ENCODE measurements at regions not wholly inside any gene's neighbourhood (a gene's known extent, or its start where the extent isn't known, plus 50 kb on each side); places are given as distances from the start of the nearest gene placed in this dataset.
"Not testable (repeated sequence)": the region's sequence is repeated elsewhere in the genome, so short reads cannot be mapped to it uniquely, and the experiment has no call there.

DNA sequence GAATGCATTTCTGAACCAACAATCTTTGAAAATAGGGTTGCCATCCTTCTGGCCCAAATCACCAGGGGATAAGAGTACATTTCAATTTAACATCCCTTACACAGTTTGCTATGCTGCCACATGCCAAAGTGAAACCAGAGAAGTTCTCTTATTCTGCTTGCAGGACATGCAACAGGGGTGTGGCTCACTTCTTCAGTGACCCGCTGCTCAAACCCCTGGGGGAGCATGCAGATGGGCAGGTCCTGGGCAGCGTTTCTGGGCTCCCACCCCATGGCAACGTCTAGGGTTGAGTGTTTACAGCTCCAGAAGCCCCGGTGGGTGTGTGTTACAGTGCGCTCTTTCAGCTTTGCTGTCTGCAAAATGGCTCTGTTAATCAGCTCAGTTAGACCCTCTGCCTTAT lies 1306.3 kb upstream of the TMEM132C start:
- H3K36me3 Mint-ChIP-seq, result no peaks in the 10 kb centered on the region
- no peak overlapping the region for H3K27ac Mint-ChIP-seq
- H3K4me1 Mint-ChIP-seq, result no peaks in the 10 kb centered on the region
- no peak overlapping the region for H3K4me3 Mint-ChIP-seq
- no peaks in the 10 kb centered on the region for H3K27me3 Mint-ChIP-seq (ENCODE audit: low read depth)
- no peak for DNase-seq (ENCODE audit: low spot score in 2 of 2, unreplicated experiment in 2 of 2)
- no peaks in the 10 kb centered on the region for H3K9me3 Mint-ChIP-seq
- TF ChIP-seq, protein P1, sequence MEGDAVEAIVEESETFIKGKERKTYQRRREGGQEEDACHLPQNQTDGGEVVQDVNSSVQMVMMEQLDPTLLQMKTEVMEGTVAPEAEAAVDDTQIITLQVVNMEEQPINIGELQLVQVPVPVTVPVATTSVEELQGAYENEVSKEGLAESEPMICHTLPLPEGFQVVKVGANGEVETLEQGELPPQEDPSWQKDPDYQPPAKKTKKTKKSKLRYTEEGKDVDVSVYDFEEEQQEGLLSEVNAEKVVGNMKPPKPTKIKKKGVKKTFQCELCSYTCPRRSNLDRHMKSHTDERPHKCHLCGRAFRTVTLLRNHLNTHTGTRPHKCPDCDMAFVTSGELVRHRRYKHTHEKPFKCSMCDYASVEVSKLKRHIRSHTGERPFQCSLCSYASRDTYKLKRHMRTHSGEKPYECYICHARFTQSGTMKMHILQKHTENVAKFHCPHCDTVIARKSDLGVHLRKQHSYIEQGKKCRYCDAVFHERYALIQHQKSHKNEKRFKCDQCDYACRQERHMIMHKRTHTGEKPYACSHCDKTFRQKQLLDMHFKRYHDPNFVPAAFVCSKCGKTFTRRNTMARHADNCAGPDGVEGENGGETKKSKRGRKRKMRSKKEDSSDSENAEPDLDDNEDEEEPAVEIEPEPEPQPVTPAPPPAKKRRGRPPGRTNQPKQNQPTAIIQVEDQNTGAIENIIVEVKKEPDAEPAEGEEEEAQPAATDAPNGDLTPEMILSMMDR (IDR thresholded peaks at IDR 0.05; ENCODE audit: unreplicated experiment), result no peak

DNA sequence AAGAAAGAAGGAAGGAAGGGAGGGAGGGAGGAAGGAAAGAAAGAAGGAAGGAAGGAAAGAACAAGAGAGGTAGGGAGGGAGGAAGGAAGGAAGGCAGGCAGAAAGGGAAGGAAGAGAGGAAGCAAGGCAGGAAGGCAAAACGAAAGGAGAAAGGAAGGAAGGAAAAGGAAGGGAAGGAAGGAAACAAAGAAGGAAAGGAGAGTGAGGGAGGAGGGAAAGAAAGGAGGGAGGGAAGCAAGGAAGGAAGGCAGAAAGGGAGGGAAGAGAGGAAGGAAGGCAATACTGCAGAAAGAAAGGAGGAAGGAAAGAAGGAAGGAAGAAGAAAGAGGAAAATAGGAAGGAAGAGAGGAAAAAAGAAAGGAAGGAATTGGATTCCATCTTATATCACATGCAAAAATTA lies 1303.1 kb upstream of the TMEM132C start:
- Mint-ChIP-seq H3K9me3 (no peaks in the 10 kb centered on the region), H3K27ac (no peak overlapping the region), H3K4me3 (no peak overlapping the region), H3K4me1 (no peaks in the 10 kb centered on the region), H3K27me3 (ENCODE audit: low read depth) (no peaks in the 10 kb centered on the region), H3K36me3 (no peaks in the 10 kb centered on the region)
- TF ChIP-seq, protein P1 (IDR thresholded peaks at IDR 0.05; ENCODE audit: unreplicated experiment), result no peak
- DNase-seq (ENCODE audit: low spot score in 2 of 2, unreplicated experiment in 2 of 2), result no peak

DNA sequence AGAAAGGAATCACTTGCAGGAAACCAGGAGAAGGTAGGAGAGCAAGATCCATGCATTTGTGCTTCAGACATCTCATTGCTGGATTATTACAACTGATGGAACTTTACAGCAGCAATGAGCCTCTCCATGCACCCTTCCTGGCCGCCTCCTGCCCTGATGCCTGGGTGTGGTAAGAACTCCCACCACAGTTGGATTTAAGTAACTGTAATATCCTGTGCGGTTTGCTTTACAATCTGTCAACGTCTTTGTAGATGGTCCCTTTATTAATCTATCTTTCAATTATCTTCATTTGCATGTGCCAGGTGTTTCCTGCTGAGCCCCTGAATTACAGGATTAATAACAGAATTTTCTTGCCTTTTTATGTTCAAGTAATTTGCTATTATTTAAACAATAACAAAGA lies 1300.5 kb upstream of the TMEM132C start:
- DNase-seq (ENCODE audit: low spot score in 2 of 2, unreplicated experiment in 2 of 2), result no peak
- Mint-ChIP-seq H3K27ac (no peak overlapping the region), H3K4me1 (no peaks in the 10 kb centered on the region), H3K4me3 (no peak overlapping the region), H3K36me3 (no peaks in the 10 kb centered on the region), H3K9me3 (no peaks in the 10 kb centered on the region), H3K27me3 (ENCODE audit: low read depth) (peaks cover 5% of the 10 kb centered on the region)
- TF ChIP-seq, protein P1 (IDR thresholded peaks at IDR 0.05; ENCODE audit: unreplicated experiment), result no peak

- no peaks in the 10 kb centered on the region for H3K36me3 Mint-ChIP-seq
- no peaks in the 10 kb centered on the region for H3K9me3 Mint-ChIP-seq
- TF ChIP-seq, protein P1 (IDR thresholded peaks at IDR 0.05; ENCODE audit: unreplicated experiment), result no peak
Measured at GRCh38 chr12:126967152-126967551, 1299.8 kb upstream of the TMEM132C start.

GRCh38 chr12:126974779-126975178 lies 1292.2 kb upstream of the TMEM132C start:
- TF ChIP-seq, protein P1 (IDR thresholded peaks at IDR 0.05; ENCODE audit: unreplicated experiment), result no peak
- Mint-ChIP-seq H3K36me3 (no peaks in the 10 kb centered on the region), H3K27ac (no peak overlapping the region), H3K4me3 (no peak overlapping the region), H3K9me3 (peaks cover 3% of the 10 kb centered on the region), H3K4me1 (no peaks in the 10 kb centered on the region), H3K27me3 (ENCODE audit: low read depth) (peaks cover 16% of the 10 kb centered on the region)
- DNase-seq (ENCODE audit: low spot score in 2 of 2, unreplicated experiment in 2 of 2), result no peak

More at GRCh38 chr12:126967152-126967551, 1299.8 kb upstream of the TMEM132C start:
- Mint-ChIP-seq H3K4me1 (no peaks in the 10 kb centered on the region), H3K27ac (no peak overlapping the region), H3K27me3 (ENCODE audit: low read depth) (peaks cover 8% of the 10 kb centered on the region), H3K4me3 (no peak overlapping the region)
- DNase-seq (ENCODE audit: low spot score in 2 of 2, unreplicated experiment in 2 of 2), result no peak

DNA sequence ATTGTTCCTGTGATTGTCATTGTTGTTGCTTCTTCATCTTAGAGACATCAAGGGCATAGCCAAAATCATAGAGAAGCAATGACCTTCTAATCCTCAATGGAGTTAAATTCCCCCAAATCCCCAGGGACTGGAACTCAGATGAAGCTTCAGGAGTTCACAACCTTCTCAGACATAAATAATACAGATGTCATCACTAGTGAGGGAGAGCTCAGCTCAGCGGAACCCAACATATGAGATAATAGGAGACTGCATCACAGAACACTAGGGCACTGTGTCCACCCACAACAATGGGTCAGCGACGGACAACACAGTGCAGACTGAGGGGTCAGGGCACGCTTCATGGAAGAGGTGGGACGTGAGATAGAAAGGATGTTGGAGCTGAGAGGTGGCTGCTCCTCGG lies 1290.4 kb upstream of the TMEM132C start:
- Mint-ChIP-seq H3K36me3 (no peaks in the 10 kb centered on the region), H3K27ac (no peak overlapping the region)

GRCh38 chr12:126979564-126979963 lies 1287.4 kb upstream of the TMEM132C start:
- not testable (repeated sequence) for H3K4me3 Mint-ChIP-seq; H3K36me3 Mint-ChIP-seq; DNase-seq (ENCODE audit: low spot score in 2 of 2, unreplicated experiment in 2 of 2); H3K4me1 Mint-ChIP-seq; H3K27ac Mint-ChIP-seq; H3K27me3 Mint-ChIP-seq (ENCODE audit: low read depth)
- peaks cover 20% of the 10 kb centered on the region for H3K9me3 Mint-ChIP-seq

More for the DNA sequence above, 1290.4 kb upstream of the TMEM132C start:
- H3K4me3 Mint-ChIP-seq, result no peak overlapping the region
- H3K4me1 Mint-ChIP-seq, result no peaks in the 10 kb centered on the region
- TF ChIP-seq, protein P1 (IDR thresholded peaks at IDR 0.05; ENCODE audit: unreplicated experiment), result no peak
- DNase-seq (ENCODE audit: low spot score in 2 of 2, unreplicated experiment in 2 of 2), result no peak
- H3K9me3 Mint-ChIP-seq, result peaks cover 7% of the 10 kb centered on the region
- peaks cover 11% of the 10 kb centered on the region for H3K27me3 Mint-ChIP-seq (ENCODE audit: low read depth)

All from mesothelial cell of epicardium (in vitro differentiated cells).